Activated CD4-positive, alpha-beta memory T cell treated with anti-CD3 and anti-CD28 coated beads for 36 hours (primary cell): ENCODE measurements at regions not wholly inside any gene's neighbourhood (a gene's known extent, or its start where the extent isn't known, plus 50 kb on each side); places are given as distances from the start of the nearest gene placed in this dataset.

ENCODE experiments used
- CTCF ChIA-PET: fragments of 350-600 bp; sonication (Branson Sonifier 250); formaldehyde crosslinking; loops from one replicate; lab custom pipeline; 2021; ENCODE audit warnings: antibody characterized with exemption, inconsistent platforms; lab: Charles Lee
- POLR2A ChIA-PET: fragments of 350-600 bp; sonication (Branson Sonifier 250); formaldehyde crosslinking; loops from one replicate; lab custom pipeline; 2021; ENCODE audit warnings: antibody characterized with exemption; lab: Charles Lee
- DNase-seq: peaks from one replicate; pipeline ENCODE4 v3.0.0-alpha.2; 2020
- H3K27ac Mint-ChIP-seq: one replicate; pipeline ENCODE4 v1.8.0; 2021; ENCODE audit warnings: mixed read lengths
- H3K27me3 Mint-ChIP-seq: one replicate; pipeline ENCODE4 v1.8.0; 2021; ENCODE audit warnings: mixed read lengths
- H3K36me3 Mint-ChIP-seq: one replicate; pipeline ENCODE4 v1.8.0; 2021; ENCODE audit warnings: mixed read lengths
- H3K4me1 Mint-ChIP-seq: one replicate; pipeline ENCODE4 v1.8.0; 2021; ENCODE audit warnings: low read depth, mixed read lengths
- H3K4me3 Mint-ChIP-seq: one replicate; pipeline ENCODE4 v1.8.0; 2021; ENCODE audit warnings: mild to moderate bottlenecking, mixed read lengths
- H3K9me3 Mint-ChIP-seq: one replicate; pipeline ENCODE4 v1.8.0; 2021; ENCODE audit warnings: mixed read lengths
- intact Hi-C: fragments of 100-400 bp; cut with micrococcal nuclease; formaldehyde crosslinking; loops from one replicate; pipeline ENCODE4 v1.15.1; 2023

GRCh38 chr9:91163773-91164471 lies 197.8 kb downstream of the AUH start:
- H3K27me3 Mint-ChIP-seq, result no peaks in the 10 kb centered on the region
- no peaks in the 10 kb centered on the region for H3K9me3 Mint-ChIP-seq
- POLR2A ChIA-PET, result interaction anchor here (0.6 to 4.6 kb wide), 17 partner anchors 11 to 260 kb away, joined by 3 to 39 read pairs (median 6); partner anchors contain the start of gene NFIL3
- CTCF ChIA-PET, result interaction anchor here (0.9 to 1.7 kb wide), 4 partner anchors 14 to 269 kb away, joined by 3 to 4 read pairs (median 4); no protein-coding TSS in a partner anchor
- H3K27ac Mint-ChIP-seq, result peak overlapping the region; percentile 92
- H3K4me1 Mint-ChIP-seq, result peaks cover 46% of the 10 kb centered on the region
- intact Hi-C loops, result loop anchor here (1.0 kb wide), 3 partner anchors 17 to 44 kb away; no protein-coding TSS in a partner anchor
- peaks cover 2% of the 10 kb centered on the region for H3K36me3 Mint-ChIP-seq
- DNase-seq, result peak; percentile 69
- peak overlapping the region; percentile 61 for H3K4me3 Mint-ChIP-seq
